Glomerular endothelial cell (primary cell): ENCODE measurements at regions not wholly inside any gene's neighbourhood (a gene's known extent, or its start where the extent isn't known, plus 50 kb on each side); places are given as distances from the start of the nearest gene placed in this dataset.
"Not testable (repeated sequence)": the region's sequence is repeated elsewhere in the genome, so short reads cannot be mapped to it uniquely, and the experiment has no call there.

Experiments used
- DNase-seq: peaks from one replicate; pipeline ENCODE4 v3.0.0-alpha.2; 2011; ENCODE audit warnings: low read depth, low spot score; ENCODE audit errors: extremely low read depth

GRCh38 chr20:63145156-63145555 lies 70.8 kb downstream of the YTHDF1 start:
- no peak for DNase-seq

- DNase-seq, result no peak
These were observed 73.0 kb downstream of the YTHDF1 start for GRCh38 chr20:63142933-63143332.

GRCh38 chr20:63141531-63141930 lies 74.4 kb downstream of the YTHDF1 start:
- DNase-seq, result no peak

- no peak for DNase-seq
These were observed 75.2 kb downstream of the YTHDF1 start for GRCh38 chr20:63140514-63141433.

GRCh38 chr20:63139837-63140236 lies 76.1 kb downstream of the YTHDF1 start:
- DNase-seq, result no peak

- no peak for DNase-seq
These were observed 76.6 kb downstream of the YTHDF1 start for GRCh38 chr20:63139356-63139755.

- DNase-seq, result no peak
These were observed 77.0 kb downstream of the YTHDF1 start for GRCh38 chr20:63138855-63139341.

GRCh38 chr20:63137851-63138415 lies 78.0 kb downstream of the YTHDF1 start:
- no peak for DNase-seq

- DNase-seq, result no peak
These were observed 79.6 kb downstream of the YTHDF1 start for GRCh38 chr20:63136296-63136695.

GRCh38 chr20:63135411-63135810 lies 80.5 kb downstream of the YTHDF1 start:
- DNase-seq, result no peak

GRCh38 chr20:63134711-63135361 lies 81.1 kb downstream of the YTHDF1 start:
- DNase-seq, result not testable (repeated sequence)

- DNase-seq, result no peak
These were observed 81.7 kb downstream of the YTHDF1 start for GRCh38 chr20:63134201-63134612.

GRCh38 chr20:63133481-63134091 lies 82.3 kb downstream of the YTHDF1 start:
- DNase-seq, result no peak

- no peak for DNase-seq
These were observed 83.0 kb downstream of the YTHDF1 start for GRCh38 chr20:63132715-63133471.

- no peak for DNase-seq
These were observed 83.7 kb downstream of the YTHDF1 start for GRCh38 chr20:63132131-63132714.

- no peak for DNase-seq
These were observed 85.0 kb downstream of the YTHDF1 start for GRCh38 chr20:63130658-63131577.

GRCh38 chr20:63129991-63130657 lies 85.8 kb downstream of the YTHDF1 start:
- DNase-seq, result peak; percentile 45

- DNase-seq, result no peak
These were observed 86.5 kb downstream of the YTHDF1 start for GRCh38 chr20:63129376-63129965.
